IPS-11a (cell line): ENCODE measurements at regions not wholly inside any gene's neighbourhood (a gene's known extent, or its start where the extent isn't known, plus 50 kb on each side); places are given as distances from the start of the nearest gene placed in this dataset.

Source experiments
- H3K4me3 ChIP-seq: one replicate; pipeline ENCODE4 v1.5.1; 2013; ENCODE audit warnings: low read depth, low read length, control low read depth

GRCh38 chr1:209400351-209401220, 182.9 kb upstream of the CAMK1G start:
- no peak overlapping the region for H3K4me3 ChIP-seq

GRCh38 chr1:209402697-209403096, 180.8 kb upstream of the CAMK1G start:
- H3K4me3 ChIP-seq: no peak overlapping the region

DNA sequence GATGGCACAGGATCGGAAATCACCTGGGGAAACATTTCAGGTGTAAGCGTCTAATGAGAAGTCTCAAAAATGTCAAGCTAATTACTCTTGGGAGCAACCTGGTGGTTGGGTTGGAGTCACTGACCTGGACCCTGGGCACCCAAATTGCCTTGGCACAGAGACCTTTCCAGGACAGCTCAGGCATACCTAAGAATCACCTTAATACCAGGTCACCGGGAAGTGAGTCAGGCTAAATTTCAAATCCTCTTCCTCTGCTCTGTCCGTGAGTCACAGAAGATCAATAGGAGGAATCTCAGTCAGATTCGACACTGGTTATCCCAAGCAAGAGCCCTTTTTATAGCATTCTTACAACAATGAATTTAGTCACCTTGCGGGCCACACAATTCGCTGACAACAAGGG, 179.6 kb upstream of the CAMK1G start:
- H3K4me3 ChIP-seq: no peak overlapping the region

DNA sequence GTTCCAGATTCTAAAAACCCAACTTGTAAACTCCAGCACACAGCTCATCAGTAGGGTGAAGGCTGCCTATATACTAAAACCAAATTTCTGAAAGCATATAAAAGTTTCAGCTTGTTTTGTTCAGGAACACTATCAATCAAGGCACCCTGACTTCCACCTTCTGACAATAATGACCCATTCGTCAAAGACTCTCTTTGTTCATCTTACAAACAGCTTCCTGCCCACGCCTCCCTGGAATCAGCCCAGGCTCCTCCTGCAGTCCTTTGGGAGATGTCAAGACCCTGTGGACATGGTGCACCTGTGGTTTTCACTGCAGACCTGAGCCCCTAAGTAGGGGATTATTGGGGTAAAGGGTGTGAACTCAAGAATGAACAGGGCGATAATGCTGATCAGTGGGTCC, 178.9 kb upstream of the CAMK1G start:
- H3K4me3 ChIP-seq: no peak overlapping the region

- no peak overlapping the region for H3K4me3 ChIP-seq
Observed at GRCh38 chr1:209405183-209405814, 178.2 kb upstream of the CAMK1G start.

DNA sequence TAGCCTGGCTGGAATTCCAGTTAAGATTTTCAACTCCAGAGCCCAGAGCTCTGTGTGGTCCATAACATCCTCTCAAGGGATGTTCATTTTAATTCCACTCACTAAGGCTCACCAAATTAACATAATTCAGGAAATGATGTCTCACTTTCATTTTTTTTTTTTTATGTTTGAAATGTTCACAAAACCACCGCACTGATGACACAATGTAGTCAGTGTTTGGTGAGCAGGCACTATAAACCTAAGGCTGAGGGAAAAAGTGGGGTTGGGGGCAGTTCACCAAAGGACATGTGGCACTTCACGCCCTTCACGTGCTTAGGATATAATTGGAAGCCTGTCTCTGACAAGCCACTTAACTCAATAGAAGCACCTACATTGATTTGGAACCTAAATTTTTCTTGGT, 177.3 kb upstream of the CAMK1G start:
- H3K4me3 ChIP-seq: no peak overlapping the region

- no peak overlapping the region for H3K4me3 ChIP-seq
Observed at GRCh38 chr1:209406595-209406994, 176.9 kb upstream of the CAMK1G start.

DNA sequence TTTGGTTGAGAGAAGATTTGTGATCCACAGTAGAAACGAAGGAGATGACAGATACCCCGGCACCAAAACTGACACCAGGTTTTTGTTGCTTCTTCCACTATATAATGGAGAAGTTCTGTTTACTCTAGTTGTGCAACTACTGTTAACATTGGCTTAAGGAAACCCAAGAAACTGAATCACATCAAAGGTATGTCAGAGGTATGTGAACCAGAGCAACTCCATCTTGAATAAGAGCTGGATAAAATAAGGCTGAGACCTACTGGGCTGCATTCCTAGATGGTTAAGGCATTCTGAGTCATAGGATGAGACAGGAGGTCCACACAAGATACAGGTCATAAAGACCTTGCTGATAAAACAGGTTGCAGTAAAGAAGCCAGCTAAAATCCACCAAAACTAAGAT, 173.7 kb upstream of the CAMK1G start:
- H3K4me3 ChIP-seq: no peak overlapping the region

- no peak overlapping the region for H3K4me3 ChIP-seq
Observed at GRCh38 chr1:209411491-209411929, 172.0 kb upstream of the CAMK1G start.

GRCh38 chr1:209412036-209412435, 171.5 kb upstream of the CAMK1G start:
- no peak overlapping the region for H3K4me3 ChIP-seq

GRCh38 chr1:209412566-209412965, 170.9 kb upstream of the CAMK1G start:
- no peak overlapping the region for H3K4me3 ChIP-seq

- no peak overlapping the region for H3K4me3 ChIP-seq
Observed at GRCh38 chr1:209413062-209413461, 170.5 kb upstream of the CAMK1G start.

GRCh38 chr1:209414803-209415329, 168.6 kb upstream of the CAMK1G start:
- no peak overlapping the region for H3K4me3 ChIP-seq

GRCh38 chr1:209416039-209416438, 167.5 kb upstream of the CAMK1G start:
- no peak overlapping the region for H3K4me3 ChIP-seq

GRCh38 chr1:209416716-209417115, 166.8 kb upstream of the CAMK1G start:
- no peak overlapping the region for H3K4me3 ChIP-seq

- no peak overlapping the region for H3K4me3 ChIP-seq
Observed at GRCh38 chr1:209417761-209418160, 165.8 kb upstream of the CAMK1G start.

GRCh38 chr1:209420276-209420675, 163.2 kb upstream of the CAMK1G start:
- no peak overlapping the region for H3K4me3 ChIP-seq

DNA sequence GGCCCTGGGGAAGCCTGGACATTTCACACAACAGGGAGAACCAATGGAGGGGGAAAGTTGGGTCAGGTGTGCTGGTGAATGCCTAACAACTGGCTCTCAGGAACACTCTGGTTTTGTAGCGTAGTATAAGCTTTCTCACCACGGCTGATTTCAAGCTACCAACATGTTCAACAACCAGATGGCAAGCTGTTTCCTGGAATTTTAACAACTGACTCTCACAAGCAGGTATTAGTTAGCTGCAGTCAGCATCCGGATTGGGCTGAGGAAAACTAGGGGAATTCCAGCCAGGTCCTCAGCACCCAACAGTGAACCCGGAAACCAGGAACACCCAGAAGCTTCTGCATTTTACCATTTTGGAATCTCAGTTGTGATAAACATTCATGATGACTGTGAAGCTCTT, 162.3 kb upstream of the CAMK1G start:
- no peak overlapping the region for H3K4me3 ChIP-seq

DNA sequence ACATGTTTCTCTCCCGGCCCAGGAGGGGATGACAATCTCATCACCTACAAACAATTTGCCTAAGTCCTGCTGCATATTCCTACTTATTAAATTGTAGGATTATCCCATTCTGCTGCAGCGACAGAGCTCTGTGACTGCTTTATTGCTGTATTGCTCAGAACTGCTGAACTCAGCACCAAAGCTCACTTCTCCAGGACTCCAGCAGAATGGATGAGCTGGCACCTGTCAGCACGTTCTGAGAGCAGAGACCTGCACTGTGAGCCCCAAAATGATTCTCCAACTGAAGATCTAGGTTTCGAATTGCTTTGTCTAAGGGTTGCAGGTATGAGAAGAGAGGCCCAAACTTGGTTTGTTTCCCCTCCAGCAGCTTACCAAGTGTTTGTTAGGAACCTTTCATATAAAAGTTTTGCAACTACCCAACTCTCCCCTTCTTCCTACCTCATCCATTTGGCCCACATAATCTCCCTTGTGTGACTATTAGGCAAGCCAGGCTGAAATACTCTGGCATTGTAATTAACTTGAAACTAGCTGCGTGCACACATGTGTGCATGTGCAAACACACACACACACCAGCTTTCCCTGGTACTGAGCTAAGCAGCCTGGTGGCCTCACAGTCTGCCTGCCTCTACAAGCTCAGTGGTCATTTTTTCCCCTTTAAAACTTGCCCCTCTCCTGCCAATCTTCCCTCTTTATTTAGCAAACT, 161.4 kb upstream of the CAMK1G start:
- no peak overlapping the region for H3K4me3 ChIP-seq

- H3K4me3 ChIP-seq: no peak overlapping the region
Observed at GRCh38 chr1:209425959-209426358, 157.6 kb upstream of the CAMK1G start.

GRCh38 chr1:209427277-209427676, 156.2 kb upstream of the CAMK1G start:
- no peak overlapping the region for H3K4me3 ChIP-seq

DNA sequence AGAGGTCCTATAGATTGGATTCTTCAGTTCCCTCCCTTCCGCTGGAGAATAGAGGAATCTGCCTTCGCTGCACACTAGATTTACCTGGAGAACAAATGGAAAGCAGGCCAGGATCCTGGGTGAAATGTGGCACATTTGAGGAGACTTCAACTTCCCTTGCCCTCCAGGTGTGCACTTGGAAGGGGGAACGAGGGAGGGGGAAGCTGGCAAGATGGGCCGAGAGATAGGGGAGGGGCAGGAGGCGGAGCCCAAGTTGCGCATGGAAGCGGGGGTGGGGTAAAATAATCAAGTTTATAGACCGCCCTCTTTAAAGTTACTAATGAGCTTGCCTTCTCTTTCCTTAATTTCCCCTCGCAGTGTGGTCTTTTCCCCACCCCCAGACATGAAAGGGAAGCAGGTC, 155.7 kb upstream of the CAMK1G start:
- no peak overlapping the region for H3K4me3 ChIP-seq
